OCI-LY1 (cell line): ENCODE measurements at regions not wholly inside any gene's neighbourhood (a gene's known extent, or its start where the extent isn't known, plus 50 kb on each side); places are given as distances from the start of the nearest gene placed in this dataset.

Experiments used
- H2AFZ ChIP-seq: fragments of 200-600 bp; sonication (generic), shearing (Covaris generic); 2 replicates; pipeline ENCODE4 v1.6.0; 2014; ENCODE audit warnings: antibody characterized with exemption, mild to moderate bottlenecking, low read length
- H3F3A ChIP-seq: fragments of 200-600 bp; sonication (generic), shearing (Covaris generic); 2 replicates; pipeline ENCODE4 v1.6.0; 2014; ENCODE audit warnings: mild to moderate bottlenecking, antibody characterized with exemption, low read length, moderate library complexity; ENCODE audit not compliant: insufficient read depth
- H3K27ac ChIP-seq: fragments of 200-600 bp; sonication (generic); 2 replicates; pipeline ENCODE4 v1.5.1; 2014; ENCODE audit warnings: low read length, mixed run types, mild to moderate bottlenecking, low read depth; ENCODE audit not compliant: poor library complexity, severe bottlenecking
- H3K27me3 ChIP-seq: fragments of 200-600 bp; sonication (generic); 2 replicates; pipeline ENCODE4 v1.6.0; 2014; ENCODE audit warnings: antibody characterized with exemption, mild to moderate bottlenecking, low read length, moderate library complexity; ENCODE audit not compliant: insufficient read depth
- H3K36me3 ChIP-seq: fragments of 200-600 bp; sonication (generic); 2 replicates; pipeline ENCODE4 v1.6.1; 2014; ENCODE audit warnings: mild to moderate bottlenecking, antibody characterized with exemption, low read length, moderate library complexity, mixed read lengths; ENCODE audit not compliant: insufficient read depth
- H3K4me1 ChIP-seq: fragments of 200-600 bp; sonication (generic); 2 replicates; pipeline ENCODE4 v1.5.1; 2014; ENCODE audit warnings: mild to moderate bottlenecking, low read length, moderate library complexity; ENCODE audit not compliant: insufficient read depth, severe bottlenecking
- H3K4me2 ChIP-seq: fragments of 200-600 bp; sonication (generic), shearing (Covaris generic); 2 replicates; pipeline ENCODE4 v1.6.1; 2014; ENCODE audit warnings: low read length
- H3K4me3 ChIP-seq: fragments of 200-600 bp; sonication (generic); 2 replicates; pipeline ENCODE4 v1.5.1; 2014; ENCODE audit warnings: low read length, low read depth, mild to moderate bottlenecking, mixed read lengths; ENCODE audit not compliant: poor library complexity, severe bottlenecking
- H3K79me2 ChIP-seq: fragments of 200-600 bp; shearing (Covaris generic); 2 replicates; pipeline ENCODE4 v1.6.1; 2016; ENCODE audit warnings: mixed run types, low read length, mixed read lengths; ENCODE audit not compliant: insufficient read depth
- H3K9ac ChIP-seq: fragments of 200-600 bp; sonication (generic), shearing (Covaris generic); 2 replicates; pipeline ENCODE4 v1.6.1; 2014; ENCODE audit warnings: mild to moderate bottlenecking, low read length, mixed read lengths
- H3K9me2 ChIP-seq: fragments of 200-600 bp; sonication (generic), shearing (Covaris generic); 2 replicates; pipeline ENCODE4 v1.6.1; 2014; ENCODE audit warnings: low read depth, mild to moderate bottlenecking, low read length, mixed read lengths
- H3K9me3 ChIP-seq: fragments of 200-600 bp; shearing (Covaris generic); 2 replicates; pipeline ENCODE4 v1.6.1; 2014; ENCODE audit warnings: low read length, mixed read lengths
- H4K20me1 ChIP-seq: fragments of 200-600 bp; sonication (generic), shearing (Covaris generic); 2 replicates; pipeline ENCODE4 v1.6.0; 2016; ENCODE audit warnings: mild to moderate bottlenecking, low read length; ENCODE audit not compliant: insufficient read depth
- EZH2 ChIP-seq: fragments of 200-600 bp; sonication (generic), shearing (Covaris generic); IDR thresholded peaks from 2 replicates; pipeline ENCODE4 v1.8.0; 2017; ENCODE audit warnings: borderline replicate concordance, mixed run types, mild to moderate bottlenecking, antibody characterized with exemption, low read length, moderate library complexity, mixed read lengths
- TF ChIP-seq, protein P1 (sequence below): fragments of 200-600 bp; sonication (generic), shearing (Covaris generic); IDR thresholded peaks from 2 replicates; pipeline ENCODE4 v1.5.1; 2017; ENCODE audit warnings: mild to moderate bottlenecking, antibody characterized with exemption, low read length, moderate library complexity, mixed read lengths

DNA sequence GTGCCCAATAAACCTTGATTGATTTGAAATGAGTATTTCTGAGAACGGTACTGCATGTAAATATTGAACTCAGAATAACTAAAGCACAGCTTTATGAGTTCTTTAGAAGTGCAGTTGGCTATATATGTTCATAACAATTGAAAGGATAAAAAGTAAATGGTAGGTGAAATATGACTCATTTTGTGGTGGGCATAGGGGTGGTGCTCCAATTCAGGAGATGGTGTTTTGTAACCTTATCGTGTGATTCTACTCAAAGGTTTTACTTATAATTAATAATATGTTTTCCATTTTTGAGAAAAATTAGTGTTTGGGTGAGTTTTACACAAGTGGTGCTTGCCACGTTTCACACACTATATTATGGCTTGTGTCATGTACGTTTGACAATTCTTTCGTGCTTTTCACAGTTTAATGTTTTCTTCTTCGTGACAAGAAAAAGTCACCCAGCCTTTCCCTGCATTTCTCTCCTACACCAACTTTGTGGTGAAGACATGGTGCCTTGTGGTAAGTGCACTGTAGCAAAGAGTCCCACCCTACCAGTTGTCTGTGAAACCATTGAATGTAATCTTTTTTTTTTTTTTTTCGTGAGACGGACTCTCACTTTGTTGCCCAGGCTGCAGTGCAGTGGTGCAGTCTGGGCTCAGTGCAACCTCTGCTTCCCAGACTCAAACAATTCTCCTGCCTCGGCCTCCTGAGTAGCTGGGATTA is 492.5 kb upstream of the SGCD start:
- Histone ChIP-seq H3K4me2 (no peak overlapping the region), H3K9ac (no peak overlapping the region), H3K27ac (no peak overlapping the region), H3K36me3 (no peaks in the 10 kb centered on the region), H4K20me1 (no peaks in the 10 kb centered on the region), H3F3A (no peaks in the 10 kb centered on the region), H3K27me3 (no peaks in the 10 kb centered on the region), H3K9me2 (no peaks in the 10 kb centered on the region), H3K4me3 (no peak overlapping the region), H3K9me3 (no peaks in the 10 kb centered on the region), H3K4me1 (no peaks in the 10 kb centered on the region), H2AFZ (no peak overlapping the region), H3K79me2 (no peaks in the 10 kb centered on the region)
- TF ChIP-seq, protein P1, sequence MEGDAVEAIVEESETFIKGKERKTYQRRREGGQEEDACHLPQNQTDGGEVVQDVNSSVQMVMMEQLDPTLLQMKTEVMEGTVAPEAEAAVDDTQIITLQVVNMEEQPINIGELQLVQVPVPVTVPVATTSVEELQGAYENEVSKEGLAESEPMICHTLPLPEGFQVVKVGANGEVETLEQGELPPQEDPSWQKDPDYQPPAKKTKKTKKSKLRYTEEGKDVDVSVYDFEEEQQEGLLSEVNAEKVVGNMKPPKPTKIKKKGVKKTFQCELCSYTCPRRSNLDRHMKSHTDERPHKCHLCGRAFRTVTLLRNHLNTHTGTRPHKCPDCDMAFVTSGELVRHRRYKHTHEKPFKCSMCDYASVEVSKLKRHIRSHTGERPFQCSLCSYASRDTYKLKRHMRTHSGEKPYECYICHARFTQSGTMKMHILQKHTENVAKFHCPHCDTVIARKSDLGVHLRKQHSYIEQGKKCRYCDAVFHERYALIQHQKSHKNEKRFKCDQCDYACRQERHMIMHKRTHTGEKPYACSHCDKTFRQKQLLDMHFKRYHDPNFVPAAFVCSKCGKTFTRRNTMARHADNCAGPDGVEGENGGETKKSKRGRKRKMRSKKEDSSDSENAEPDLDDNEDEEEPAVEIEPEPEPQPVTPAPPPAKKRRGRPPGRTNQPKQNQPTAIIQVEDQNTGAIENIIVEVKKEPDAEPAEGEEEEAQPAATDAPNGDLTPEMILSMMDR, result no peak
- TF ChIP-seq EZH2, result no peak

GRCh38 chr5:155836089-155836803 is 490.7 kb upstream of the SGCD start:
- Histone ChIP-seq H3K36me3 (no peaks in the 10 kb centered on the region), H3K79me2 (no peaks in the 10 kb centered on the region), H2AFZ (no peak overlapping the region), H3K27ac (no peak overlapping the region), H4K20me1 (no peaks in the 10 kb centered on the region), H3K4me1 (no peaks in the 10 kb centered on the region), H3F3A (no peaks in the 10 kb centered on the region), H3K9ac (no peak overlapping the region), H3K4me2 (no peak overlapping the region), H3K27me3 (no peaks in the 10 kb centered on the region), H3K9me3 (no peaks in the 10 kb centered on the region), H3K9me2 (no peaks in the 10 kb centered on the region), H3K4me3 (no peak overlapping the region)
- TF ChIP-seq EZH2, result no peak
- TF ChIP-seq, protein P1, result no peak

- Histone ChIP-seq H2AFZ (no peak overlapping the region), H3K9me2 (no peaks in the 10 kb centered on the region), H3K9me3 (no peaks in the 10 kb centered on the region), H3K79me2 (no peaks in the 10 kb centered on the region), H4K20me1 (no peaks in the 10 kb centered on the region), H3F3A (no peaks in the 10 kb centered on the region), H3K36me3 (no peaks in the 10 kb centered on the region), H3K27me3 (no peaks in the 10 kb centered on the region), H3K27ac (no peak overlapping the region), H3K4me2 (no peak overlapping the region), H3K9ac (no peak overlapping the region), H3K4me3 (no peak overlapping the region), H3K4me1 (no peaks in the 10 kb centered on the region)
- no peak for TF ChIP-seq EZH2
- TF ChIP-seq, protein P1, result no peak
Observed at GRCh38 chr5:155838394-155838793, 488.6 kb upstream of the SGCD start.
